Activated CD4-positive, alpha-beta T cell treated with anti-CD3 and anti-CD28 coated beads, Interleukin-2, amount 10 ng/mL, durations not matched to agents 7 days and 5 days (primary cell): ENCODE measurements at regions not wholly inside any gene's neighbourhood (a gene's known extent, or its start where the extent isn't known, plus 50 kb on each side); places are given as distances from the start of the nearest gene placed in this dataset.

Experiments
- CTCF ChIA-PET: fragments of 350-600 bp; sonication (Branson Sonifier 250); formaldehyde crosslinking; loops from one replicate; lab custom pipeline; 2021; ENCODE audit warnings: antibody characterized with exemption; lab: Charles Lee
- POLR2A ChIA-PET: fragments of 350-600 bp; sonication (Branson Sonifier 250); formaldehyde crosslinking; loops from one replicate; lab custom pipeline; 2021; ENCODE audit warnings: antibody characterized with exemption; lab: Charles Lee
- DNase-seq: peaks from one replicate; pipeline ENCODE4 v3.0.0-alpha.2; 2020
- H3K27ac Mint-ChIP-seq: one replicate; pipeline ENCODE4 v1.8.0; 2021; ENCODE audit warnings: mild to moderate bottlenecking, moderate library complexity, mixed read lengths
- H3K27me3 Mint-ChIP-seq: one replicate; pipeline ENCODE4 v1.8.0; 2021; ENCODE audit warnings: mixed read lengths
- H3K36me3 Mint-ChIP-seq: one replicate; pipeline ENCODE4 v1.8.0; 2021; ENCODE audit warnings: low read depth, mixed read lengths
- H3K4me1 Mint-ChIP-seq: one replicate; pipeline ENCODE4 v1.8.0; 2021; ENCODE audit warnings: mixed read lengths
- H3K4me3 Mint-ChIP-seq: one replicate; pipeline ENCODE4 v1.8.0; 2021; ENCODE audit warnings: mild to moderate bottlenecking, moderate library complexity, mixed read lengths
- H3K9me3 Mint-ChIP-seq: one replicate; pipeline ENCODE4 v1.8.0; 2021; ENCODE audit warnings: mixed read lengths

GRCh38 chr9:108677776-108678175, 178.0 kb downstream of the ACTL7B start:
- Mint-ChIP-seq H3K27ac (no peak overlapping the region), H3K4me1 (no peaks in the 10 kb centered on the region), H3K27me3 (no peaks in the 10 kb centered on the region), H3K36me3 (no peaks in the 10 kb centered on the region), H3K9me3 (peaks cover 2% of the 10 kb centered on the region), H3K4me3 (no peak overlapping the region)
- ChIA-PET POLR2A (no interaction called here), CTCF (no interaction called here)
- no peak for DNase-seq

DNA sequence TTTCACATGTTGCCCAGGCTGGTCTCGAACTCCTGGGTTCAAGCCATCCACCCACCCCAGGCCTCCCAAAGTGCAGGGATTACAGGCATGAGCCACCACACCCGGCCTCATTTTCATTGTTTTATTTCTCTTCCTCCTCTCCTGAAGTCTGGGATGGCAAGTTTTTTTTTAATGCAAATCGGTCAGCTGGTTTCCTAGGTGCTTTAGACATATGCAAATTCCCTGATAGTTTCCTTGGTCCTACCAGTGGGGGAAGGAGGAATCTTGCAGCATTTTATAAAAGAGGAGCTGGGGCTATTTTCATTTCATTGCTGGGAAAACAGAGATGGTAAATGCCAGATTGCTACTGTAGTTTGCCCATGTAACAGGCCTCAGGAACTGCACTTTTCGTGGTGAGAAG, 179.4 kb downstream of the ACTL7B start:
- no peaks in the 10 kb centered on the region for H3K4me1 Mint-ChIP-seq
- CTCF ChIA-PET: interaction anchor here (0.9 kb wide), 1 partner anchor 1252 kb away, joined by 3 read pairs; no protein-coding TSS in a partner anchor
- no peaks in the 10 kb centered on the region for H3K27me3 Mint-ChIP-seq

GRCh38 chr9:108675708-108676107, 180.1 kb downstream of the ACTL7B start:
- no peaks in the 10 kb centered on the region for H3K27me3 Mint-ChIP-seq
- DNase-seq: no peak
- no peaks in the 10 kb centered on the region for H3K36me3 Mint-ChIP-seq
- no peak overlapping the region for H3K4me3 Mint-ChIP-seq
- POLR2A ChIA-PET: no interaction called here
- CTCF ChIA-PET: no interaction called here
- no peaks in the 10 kb centered on the region for H3K4me1 Mint-ChIP-seq
- H3K9me3 Mint-ChIP-seq: peaks cover 2% of the 10 kb centered on the region
- H3K27ac Mint-ChIP-seq: no peak overlapping the region

More for the DNA sequence above, 179.4 kb downstream of the ACTL7B start:
- H3K4me3 Mint-ChIP-seq: no peak overlapping the region
- H3K9me3 Mint-ChIP-seq: peaks cover 2% of the 10 kb centered on the region
- no peak for DNase-seq
- no peak overlapping the region for H3K27ac Mint-ChIP-seq
- POLR2A ChIA-PET: no interaction called here
- H3K36me3 Mint-ChIP-seq: no peaks in the 10 kb centered on the region

GRCh38 chr9:108674766-108675530, 180.8 kb downstream of the ACTL7B start:
- DNase-seq: no peak
- Mint-ChIP-seq H3K9me3 (peaks cover 2% of the 10 kb centered on the region), H3K27ac (no peak overlapping the region), H3K4me3 (no peak overlapping the region), H3K36me3 (no peaks in the 10 kb centered on the region), H3K4me1 (no peaks in the 10 kb centered on the region), H3K27me3 (no peaks in the 10 kb centered on the region)
- ChIA-PET CTCF (no interaction called here), POLR2A (no interaction called here)

GRCh38 chr9:108673386-108673785, 182.4 kb downstream of the ACTL7B start:
- ChIA-PET POLR2A (no interaction called here), CTCF (no interaction called here)
- H3K27me3 Mint-ChIP-seq: no peaks in the 10 kb centered on the region
- no peaks in the 10 kb centered on the region for H3K9me3 Mint-ChIP-seq
- no peak for DNase-seq
- H3K4me1 Mint-ChIP-seq: no peaks in the 10 kb centered on the region
- H3K4me3 Mint-ChIP-seq: no peak overlapping the region
- H3K27ac Mint-ChIP-seq: no peak overlapping the region
- no peaks in the 10 kb centered on the region for H3K36me3 Mint-ChIP-seq

DNA sequence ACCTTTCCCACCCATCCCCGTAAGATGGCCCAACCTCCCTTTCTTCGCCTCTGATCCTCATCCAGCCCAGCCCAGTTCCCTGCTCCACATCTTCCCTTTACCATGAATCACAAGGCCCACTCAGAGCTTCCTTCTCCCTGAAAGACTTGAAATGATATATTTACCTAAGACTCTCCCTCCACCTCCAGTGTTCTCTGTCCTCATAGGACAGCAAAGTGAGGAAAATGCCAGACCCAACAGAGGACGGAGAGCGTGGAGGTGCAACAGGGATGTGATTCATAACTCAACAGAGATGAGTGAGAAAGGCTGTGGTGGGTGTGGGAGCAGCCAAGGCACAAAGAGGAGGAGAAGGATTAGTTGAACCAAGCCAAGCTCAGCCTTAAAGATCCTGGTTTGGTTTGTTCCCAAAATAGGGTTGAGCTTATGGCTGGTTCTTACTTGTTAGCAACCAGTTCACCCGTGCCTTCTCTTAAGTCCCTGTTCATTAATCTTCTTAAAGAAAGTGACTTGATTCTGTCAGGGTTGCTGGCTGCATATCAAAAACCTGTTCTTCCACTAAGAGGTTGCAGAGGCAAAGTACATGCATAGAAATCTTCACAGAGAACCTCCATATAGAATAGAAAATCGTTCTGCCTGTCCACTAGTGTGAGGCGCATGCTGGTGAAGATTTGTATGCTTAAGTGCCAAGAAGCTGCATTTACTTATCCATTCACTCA, 183.2 kb downstream of the ACTL7B start:
- CTCF ChIA-PET: no interaction called here
- H3K36me3 Mint-ChIP-seq: no peaks in the 10 kb centered on the region

DNA sequence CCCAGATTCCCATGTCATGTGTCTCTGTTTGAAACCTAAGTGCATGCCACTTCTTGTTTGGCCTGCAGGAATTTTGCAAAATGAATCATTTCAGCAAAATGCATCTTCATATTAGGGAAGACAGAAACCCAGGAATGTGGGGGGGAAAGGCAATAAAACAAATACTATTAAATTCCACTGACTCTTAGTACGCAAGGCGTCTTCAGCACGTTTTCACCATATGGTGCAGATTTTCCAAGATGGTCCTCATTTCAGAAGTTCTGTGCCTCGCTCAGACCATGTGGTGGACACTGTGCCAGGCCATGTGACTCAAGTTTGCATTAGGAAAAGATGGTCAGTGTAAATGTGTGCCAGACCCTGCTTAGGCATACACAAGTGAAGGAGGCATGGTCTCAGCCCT, 184.0 kb downstream of the ACTL7B start:
- ChIA-PET CTCF (no interaction called here), POLR2A (no interaction called here)
- H3K9me3 Mint-ChIP-seq: no peaks in the 10 kb centered on the region
- no peak overlapping the region for H3K4me3 Mint-ChIP-seq
- no peaks in the 10 kb centered on the region for H3K27me3 Mint-ChIP-seq
- H3K27ac Mint-ChIP-seq: no peak overlapping the region
- H3K36me3 Mint-ChIP-seq: no peaks in the 10 kb centered on the region
- H3K4me1 Mint-ChIP-seq: no peaks in the 10 kb centered on the region
- DNase-seq: no peak

More for the DNA sequence above, 183.2 kb downstream of the ACTL7B start:
- H3K27me3 Mint-ChIP-seq: no peaks in the 10 kb centered on the region
- no peak overlapping the region for H3K4me3 Mint-ChIP-seq
- H3K4me1 Mint-ChIP-seq: no peaks in the 10 kb centered on the region
- no peaks in the 10 kb centered on the region for H3K9me3 Mint-ChIP-seq
- POLR2A ChIA-PET: no interaction called here
- no peak overlapping the region for H3K27ac Mint-ChIP-seq
- no peak for DNase-seq

DNA sequence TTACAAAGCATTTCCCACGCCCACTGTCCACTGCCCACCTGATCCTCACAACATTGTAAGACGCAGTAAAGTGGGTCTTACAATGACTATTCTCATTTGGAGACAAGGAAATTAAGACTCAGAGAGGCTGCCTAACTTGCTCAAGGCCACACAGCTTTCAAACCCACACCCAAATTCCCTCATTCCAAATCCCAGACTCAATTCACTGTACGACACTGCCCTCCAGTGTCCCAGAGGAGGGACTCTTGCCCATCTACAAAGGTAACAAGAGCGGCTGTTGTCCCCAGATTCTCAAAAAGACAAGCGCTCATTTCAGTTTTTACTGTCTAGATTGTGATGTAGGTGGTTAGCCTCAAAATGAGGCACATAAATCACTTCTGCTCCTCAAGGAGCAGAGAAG, 184.6 kb downstream of the ACTL7B start:
- CTCF ChIA-PET: no interaction called here
- Mint-ChIP-seq H3K27ac (no peak overlapping the region), H3K36me3 (no peaks in the 10 kb centered on the region), H3K9me3 (no peaks in the 10 kb centered on the region), H3K4me1 (no peaks in the 10 kb centered on the region), H3K27me3 (no peaks in the 10 kb centered on the region), H3K4me3 (no peak overlapping the region)
- POLR2A ChIA-PET: no interaction called here
- no peak for DNase-seq

DNA sequence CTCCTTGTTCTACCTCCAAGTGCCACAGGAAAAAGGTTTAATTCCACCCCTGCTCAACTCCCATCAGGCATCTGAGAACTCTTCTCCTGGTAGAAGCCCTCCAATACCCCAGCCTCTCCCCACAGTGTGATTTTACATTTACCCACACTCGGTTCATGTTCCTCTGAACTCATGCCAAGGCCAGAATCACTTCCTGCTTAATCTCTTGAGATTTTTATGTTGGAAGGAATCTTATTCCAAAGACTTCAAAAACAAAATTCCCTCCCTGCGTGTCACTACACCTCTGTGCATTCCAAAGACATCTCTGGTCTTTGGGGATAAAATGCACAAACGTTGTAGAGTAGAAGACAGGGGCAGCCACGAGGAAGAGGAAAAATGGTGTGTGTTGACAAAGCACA, 186.8 kb downstream of the ACTL7B start:
- no peak overlapping the region for H3K4me3 Mint-ChIP-seq
- no peak overlapping the region for H3K27ac Mint-ChIP-seq
- CTCF ChIA-PET: no interaction called here
- no peaks in the 10 kb centered on the region for H3K4me1 Mint-ChIP-seq
- POLR2A ChIA-PET: no interaction called here
- H3K9me3 Mint-ChIP-seq: no peaks in the 10 kb centered on the region
- H3K36me3 Mint-ChIP-seq: no peaks in the 10 kb centered on the region
- DNase-seq: no peak
- H3K27me3 Mint-ChIP-seq: no peaks in the 10 kb centered on the region

DNA sequence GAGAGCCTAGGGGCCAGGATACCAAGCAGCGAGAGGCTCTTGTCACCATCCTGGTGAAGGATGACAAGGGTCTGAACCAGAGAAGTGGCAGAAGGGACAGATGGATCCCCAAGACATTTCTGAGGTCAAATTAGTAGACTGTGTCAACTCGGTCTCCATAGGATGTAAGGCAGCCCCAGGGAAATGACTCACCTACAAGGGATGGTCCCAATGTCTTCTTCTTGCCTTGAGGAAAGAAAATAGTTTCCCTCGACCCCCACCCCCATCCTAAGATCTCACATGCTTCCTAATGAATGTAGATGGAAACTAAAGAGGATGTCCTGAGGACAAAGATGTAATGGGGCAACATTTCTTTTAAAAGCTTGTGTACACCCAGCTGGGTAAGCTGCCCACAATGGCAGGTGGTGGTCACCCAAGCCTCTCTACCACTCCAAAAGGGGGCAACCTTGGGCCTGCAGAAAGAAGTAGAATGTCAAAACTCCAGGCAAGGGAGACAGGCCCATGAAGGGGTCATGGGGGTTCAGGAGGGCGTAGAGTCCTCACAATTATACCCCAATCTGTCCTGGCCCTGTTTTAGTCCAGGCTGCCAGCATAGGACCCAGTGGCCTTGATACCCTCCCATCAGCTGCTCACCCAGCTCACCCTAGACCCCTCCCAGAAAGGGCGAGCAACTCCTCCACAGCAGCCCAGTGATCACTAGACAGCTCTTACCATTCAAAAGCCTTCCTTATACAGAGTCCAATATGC, 187.4 kb downstream of the ACTL7B start:
- no peak for DNase-seq
- Mint-ChIP-seq H3K4me1 (no peaks in the 10 kb centered on the region), H3K9me3 (no peaks in the 10 kb centered on the region), H3K4me3 (no peak overlapping the region), H3K27ac (no peak overlapping the region), H3K27me3 (no peaks in the 10 kb centered on the region), H3K36me3 (no peaks in the 10 kb centered on the region)
- ChIA-PET CTCF (no interaction called here), POLR2A (no interaction called here)

- Mint-ChIP-seq H3K27ac (no peak overlapping the region), H3K9me3 (no peaks in the 10 kb centered on the region), H3K27me3 (no peaks in the 10 kb centered on the region), H3K4me1 (no peaks in the 10 kb centered on the region), H3K36me3 (no peaks in the 10 kb centered on the region), H3K4me3 (no peak overlapping the region)
- ChIA-PET CTCF (interaction anchor here (1.5 kb wide), 1 partner anchor 20 kb away, joined by 4 read pairs; no protein-coding TSS in a partner anchor), POLR2A (no interaction called here)
- no peak for DNase-seq
Measured at GRCh38 chr9:108666240-108666784, 189.5 kb downstream of the ACTL7B start.

- DNase-seq: no peak
- Mint-ChIP-seq H3K27ac (no peak overlapping the region), H3K4me3 (no peak overlapping the region), H3K36me3 (no peaks in the 10 kb centered on the region), H3K4me1 (no peaks in the 10 kb centered on the region), H3K9me3 (peaks cover 4% of the 10 kb centered on the region), H3K27me3 (no peaks in the 10 kb centered on the region)
- ChIA-PET CTCF (interaction anchor here (0.5 to 1.5 kb wide), 2 partner anchors 21 to 628 kb away, joined by 3 to 4 read pairs; no protein-coding TSS in a partner anchor), POLR2A (no interaction called here)
Measured at GRCh38 chr9:108665521-108666239, 190.1 kb downstream of the ACTL7B start.
